Large intestine (tissue), 3 donors: ENCODE measurements at regions not wholly inside any gene's neighbourhood (a gene's known extent, or its start where the extent isn't known, plus 50 kb on each side); places are given as distances from the start of the nearest gene placed in this dataset.

Source experiments
- DNase-seq, 2 donors: peaks; one replicate each; pipeline versions ENCODE4 v3.0.0 to v3.0.0-alpha.2; 2013
- H3K27ac ChIP-seq: one replicate; pipeline ENCODE4 v1.5.1; 2013; ENCODE audit warnings: low read length
- H3K27me3 ChIP-seq: 2 replicates; pipeline ENCODE4 v1.6.1; 2013; ENCODE audit warnings: low read length; ENCODE audit not compliant: control insufficient read depth, insufficient read depth
- H3K36me3 ChIP-seq: 2 replicates; pipeline ENCODE4 v1.6.1; 2013; ENCODE audit warnings: low read length; ENCODE audit not compliant: control insufficient read depth, insufficient read depth
- H3K4me1 ChIP-seq: one replicate; pipeline ENCODE4 v1.6.1; 2013; ENCODE audit warnings: low read length; ENCODE audit not compliant: control insufficient read depth, insufficient read depth
- H3K4me3 ChIP-seq: one replicate; pipeline ENCODE4 v1.5.1; 2013; ENCODE audit warnings: low read length
- H3K9me3 ChIP-seq: one replicate; pipeline ENCODE4 v1.6.1; 2013; ENCODE audit warnings: mild to moderate bottlenecking, low read depth, low read length, moderate library complexity; ENCODE audit not compliant: control insufficient read depth
- WGBS: methylation state at CpG from one replicate; pipeline ENCODE4 v1.1.5; 2013; ENCODE audit warnings: low lambda C conversion rate; ENCODE audit not compliant: insufficient coverage; 5-methylcytosine and 5-hydroxymethylcytosine counted together

GRCh38 chr10:108005627-108006026 is 841.1 kb upstream of the SORCS1 start:
- DNase-seq: no peak
- Histone ChIP-seq H3K27me3 (no peaks in the 10 kb centered on the region), H3K4me3 (no peak overlapping the region), H3K27ac (no peak overlapping the region), H3K36me3 (no peaks in the 10 kb centered on the region), H3K4me1 (no peaks in the 10 kb centered on the region), H3K9me3 (peaks cover 2% of the 10 kb centered on the region)

GRCh38 chr10:108003576-108003975 is 839.1 kb upstream of the SORCS1 start:
- no peak for DNase-seq
- H3K9me3 ChIP-seq: peaks cover 2% of the 10 kb centered on the region
- no peaks in the 10 kb centered on the region for H3K36me3 ChIP-seq
- H3K27ac ChIP-seq: no peak overlapping the region
- no peaks in the 10 kb centered on the region for H3K4me1 ChIP-seq
- no peak overlapping the region for H3K4me3 ChIP-seq
- no peaks in the 10 kb centered on the region for H3K27me3 ChIP-seq

GRCh38 chr10:108003061-108003460 is 838.6 kb upstream of the SORCS1 start:
- peaks cover 2% of the 10 kb centered on the region for H3K9me3 ChIP-seq
- no peak overlapping the region for H3K4me3 ChIP-seq
- no peaks in the 10 kb centered on the region for H3K36me3 ChIP-seq
- no peak for DNase-seq
- H3K27ac ChIP-seq: no peak overlapping the region
- H3K4me1 ChIP-seq: no peaks in the 10 kb centered on the region
- H3K27me3 ChIP-seq: no peaks in the 10 kb centered on the region

GRCh38 chr10:108000365-108000764 is 835.9 kb upstream of the SORCS1 start:
- no peak overlapping the region for H3K27ac ChIP-seq

GRCh38 chr10:107994621-107995270 is 830.2 kb upstream of the SORCS1 start:
- Histone ChIP-seq H3K4me1 (no peaks in the 10 kb centered on the region), H3K27ac (no peak overlapping the region), H3K9me3 (no peaks in the 10 kb centered on the region), H3K4me3 (no peak overlapping the region), H3K27me3 (no peaks in the 10 kb centered on the region), H3K36me3 (no peaks in the 10 kb centered on the region)
- no peak for DNase-seq
- WGBS: 100% methylated on average over 1 of the region's 3 CpGs

More at GRCh38 chr10:108000365-108000764, 835.9 kb upstream of the SORCS1 start:
- Histone ChIP-seq H3K36me3 (no peaks in the 10 kb centered on the region), H3K4me3 (no peak overlapping the region), H3K4me1 (no peaks in the 10 kb centered on the region), H3K9me3 (no peaks in the 10 kb centered on the region), H3K27me3 (no peaks in the 10 kb centered on the region)
- 100% methylated on average over 1 of the region's 1 CpG for WGBS
- no peak for DNase-seq

- Histone ChIP-seq H3K9me3 (no peaks in the 10 kb centered on the region), H3K27ac (no peak overlapping the region), H3K4me1 (no peaks in the 10 kb centered on the region), H3K4me3 (no peak overlapping the region), H3K27me3 (no peaks in the 10 kb centered on the region), H3K36me3 (no peaks in the 10 kb centered on the region)
- DNase-seq: no peak
- WGBS: 100% methylated on average over 2 of the region's 4 CpGs
These were observed 822.1 kb upstream of the SORCS1 start for GRCh38 chr10:107986571-107986970.

GRCh38 chr10:107984581-107984980 is 820.1 kb upstream of the SORCS1 start:
- 80% methylated on average over 1 of the region's 3 CpGs for WGBS
- no peak overlapping the region for H3K4me3 ChIP-seq
- H3K4me1 ChIP-seq: no peaks in the 10 kb centered on the region
- no peaks in the 10 kb centered on the region for H3K9me3 ChIP-seq
- H3K27ac ChIP-seq: no peak overlapping the region
- DNase-seq: no peak
- H3K36me3 ChIP-seq: no peaks in the 10 kb centered on the region
- no peaks in the 10 kb centered on the region for H3K27me3 ChIP-seq

- Histone ChIP-seq H3K27me3 (no peaks in the 10 kb centered on the region), H3K9me3 (no peaks in the 10 kb centered on the region), H3K27ac (no peak overlapping the region), H3K4me3 (no peak overlapping the region), H3K36me3 (no peaks in the 10 kb centered on the region), H3K4me1 (no peaks in the 10 kb centered on the region)
- no peak for DNase-seq
- WGBS: 88% methylated on average over 2 of the region's 2 CpGs
These were observed 819.6 kb upstream of the SORCS1 start for GRCh38 chr10:107984149-107984548.

- H3K36me3 ChIP-seq: no peaks in the 10 kb centered on the region
- no peak overlapping the region for H3K4me3 ChIP-seq
- no peaks in the 10 kb centered on the region for H3K27me3 ChIP-seq
- H3K4me1 ChIP-seq: no peaks in the 10 kb centered on the region
- no peaks in the 10 kb centered on the region for H3K9me3 ChIP-seq
- DNase-seq: no peak
- WGBS: 41% methylated on average over 5 of the region's 5 CpGs
- no peak overlapping the region for H3K27ac ChIP-seq
These were observed 813.9 kb upstream of the SORCS1 start for GRCh38 chr10:107978455-107978854.

GRCh38 chr10:107971973-107972372 is 807.5 kb upstream of the SORCS1 start:
- no peaks in the 10 kb centered on the region for H3K4me1 ChIP-seq
- WGBS: no CpG with 5 or more reads among the region's 1 CpG
- H3K27me3 ChIP-seq: no peaks in the 10 kb centered on the region
- no peaks in the 10 kb centered on the region for H3K36me3 ChIP-seq
- DNase-seq: no peak
- no peak overlapping the region for H3K27ac ChIP-seq
- H3K9me3 ChIP-seq: no peaks in the 10 kb centered on the region
- H3K4me3 ChIP-seq: no peak overlapping the region

- no peaks in the 10 kb centered on the region for H3K9me3 ChIP-seq
- H3K27ac ChIP-seq: no peak overlapping the region
- 100% methylated on average over 1 of the region's 1 CpG for WGBS
- H3K4me1 ChIP-seq: no peaks in the 10 kb centered on the region
- no peaks in the 10 kb centered on the region for H3K36me3 ChIP-seq
- H3K4me3 ChIP-seq: no peak overlapping the region
- no peak for DNase-seq
- H3K27me3 ChIP-seq: no peaks in the 10 kb centered on the region
These were observed 806.9 kb upstream of the SORCS1 start for GRCh38 chr10:107971411-107971810.
